Nephron (organoid): ENCODE measurements at regions not wholly inside any gene's neighbourhood (a gene's known extent, or its start where the extent isn't known, plus 50 kb on each side); places are given as distances from the start of the nearest gene placed in this dataset.
A peak's percentile ranks its signal among the peaks of the same experiment; 100 is the strongest.

Experiments
- H3K27ac Mint-ChIP-seq, 3 experiments: 2 replicates each; pipeline ENCODE4 v1.8.0; 2020; ENCODE audit warnings: mixed read lengths in 3 of 3, mild to moderate bottlenecking in 2 of 3, moderate library complexity in 1 of 3
- H3K27me3 Mint-ChIP-seq: 2 replicates; pipeline ENCODE4 v1.8.0; 2021; ENCODE audit warnings: low read depth, mild to moderate bottlenecking, moderate library complexity, mixed read lengths
- H3K36me3 Mint-ChIP-seq: 2 replicates; pipeline ENCODE4 v1.8.0; 2020; ENCODE audit warnings: low read depth, mixed read lengths
- H3K4me1 Mint-ChIP-seq: 2 replicates; pipeline ENCODE4 v1.8.0; 2020; ENCODE audit warnings: mixed read lengths
- H3K4me3 Mint-ChIP-seq, 3 experiments: 2 replicates each; pipeline ENCODE4 v1.8.0; 2020; ENCODE audit warnings: mild to moderate bottlenecking in 3 of 3, mixed read lengths in 3 of 3, moderate library complexity in 2 of 3
- H3K9me3 Mint-ChIP-seq: 2 replicates; pipeline ENCODE4 v1.8.0; 2020; ENCODE audit warnings: mixed read lengths
- TF ChIP-seq, protein P1 (sequence below), 3 experiments: fragments of 200-600 bp; sonication (generic); IDR thresholded peaks; one replicate each; pipeline ENCODE4 v1.5.0; 2021; ENCODE audit warnings: antibody characterized with exemption in 3 of 3; ENCODE audit not compliant: unreplicated experiment in 3 of 3

DNA sequence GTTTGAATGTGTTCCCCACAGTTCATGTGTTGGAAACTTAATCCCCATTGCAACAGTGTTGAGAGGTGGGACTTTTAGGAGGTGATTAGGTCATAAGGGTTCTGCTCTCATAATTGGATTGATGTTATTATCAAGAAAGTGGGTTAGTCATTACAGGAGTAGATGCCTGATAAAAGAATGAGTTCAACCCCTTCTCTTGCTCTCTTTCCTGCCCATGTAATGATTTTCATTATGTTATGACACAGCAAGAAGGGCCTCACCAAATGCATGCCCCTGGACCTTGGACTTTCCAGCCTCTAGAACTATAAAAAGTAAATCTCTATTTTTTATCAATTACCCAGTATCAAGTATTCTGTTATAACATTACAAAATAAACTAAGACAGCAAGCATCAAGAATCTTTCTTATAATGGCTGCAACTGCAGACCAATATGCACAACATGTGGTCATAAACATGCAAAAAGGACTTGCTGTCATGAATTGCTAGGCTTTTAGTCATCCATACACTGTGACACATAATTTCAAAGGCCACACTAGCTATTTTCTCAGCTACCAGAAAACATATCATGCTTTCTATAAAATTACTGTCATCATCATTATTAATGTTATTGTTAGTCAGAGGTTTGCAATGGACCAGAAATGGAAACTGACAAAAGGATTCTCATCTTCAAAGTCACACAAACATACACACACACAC, 99.9 kb upstream of the GUCY1A2 start:
- no peak overlapping the region for H3K27ac Mint-ChIP-seq
- peaks cover 14% of the 10 kb centered on the region for H3K9me3 Mint-ChIP-seq
- H3K4me3 Mint-ChIP-seq: no peak overlapping the region
- H3K36me3 Mint-ChIP-seq: no peaks in the 10 kb centered on the region
- H3K27me3 Mint-ChIP-seq: no peaks in the 10 kb centered on the region
- no peaks in the 10 kb centered on the region for H3K4me1 Mint-ChIP-seq
- TF ChIP-seq, protein P1, sequence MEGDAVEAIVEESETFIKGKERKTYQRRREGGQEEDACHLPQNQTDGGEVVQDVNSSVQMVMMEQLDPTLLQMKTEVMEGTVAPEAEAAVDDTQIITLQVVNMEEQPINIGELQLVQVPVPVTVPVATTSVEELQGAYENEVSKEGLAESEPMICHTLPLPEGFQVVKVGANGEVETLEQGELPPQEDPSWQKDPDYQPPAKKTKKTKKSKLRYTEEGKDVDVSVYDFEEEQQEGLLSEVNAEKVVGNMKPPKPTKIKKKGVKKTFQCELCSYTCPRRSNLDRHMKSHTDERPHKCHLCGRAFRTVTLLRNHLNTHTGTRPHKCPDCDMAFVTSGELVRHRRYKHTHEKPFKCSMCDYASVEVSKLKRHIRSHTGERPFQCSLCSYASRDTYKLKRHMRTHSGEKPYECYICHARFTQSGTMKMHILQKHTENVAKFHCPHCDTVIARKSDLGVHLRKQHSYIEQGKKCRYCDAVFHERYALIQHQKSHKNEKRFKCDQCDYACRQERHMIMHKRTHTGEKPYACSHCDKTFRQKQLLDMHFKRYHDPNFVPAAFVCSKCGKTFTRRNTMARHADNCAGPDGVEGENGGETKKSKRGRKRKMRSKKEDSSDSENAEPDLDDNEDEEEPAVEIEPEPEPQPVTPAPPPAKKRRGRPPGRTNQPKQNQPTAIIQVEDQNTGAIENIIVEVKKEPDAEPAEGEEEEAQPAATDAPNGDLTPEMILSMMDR (IDR thresholded peaks at IDR 0.05; ENCODE audit: unreplicated experiment in 3 of 3): no peak

DNA sequence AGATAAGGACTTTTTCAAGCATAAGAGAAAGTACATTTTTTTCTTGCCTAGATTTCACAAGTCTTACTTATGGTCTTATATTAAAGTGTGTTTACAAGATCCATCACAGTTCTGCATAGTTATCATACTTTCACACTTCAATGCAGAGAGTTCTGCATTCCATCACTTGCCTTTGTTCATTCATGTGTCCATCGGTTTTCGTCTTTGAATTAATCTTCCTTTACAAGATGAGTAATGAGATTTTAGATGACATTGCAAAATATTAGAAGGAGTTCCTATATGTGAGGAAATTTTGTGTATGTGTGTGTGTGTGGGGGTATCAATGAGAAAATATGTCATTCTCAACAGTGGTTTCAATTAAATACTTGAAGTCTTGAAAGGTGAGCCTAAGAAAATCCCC, 98.1 kb upstream of the GUCY1A2 start:
- Mint-ChIP-seq H3K4me1 (no peaks in the 10 kb centered on the region), H3K27ac (peak overlapping the region in 1 of 3 experiments; percentile 6), H3K9me3 (peaks cover 4% of the 10 kb centered on the region), H3K4me3 (no peak overlapping the region), H3K36me3 (no peaks in the 10 kb centered on the region), H3K27me3 (no peaks in the 10 kb centered on the region)
- TF ChIP-seq, protein P1 (IDR thresholded peaks at IDR 0.05; ENCODE audit: unreplicated experiment in 3 of 3): no peak

- Mint-ChIP-seq H3K4me3 (no peak overlapping the region), H3K36me3 (no peaks in the 10 kb centered on the region), H3K4me1 (no peaks in the 10 kb centered on the region), H3K27me3 (no peaks in the 10 kb centered on the region), H3K27ac (no peak overlapping the region), H3K9me3 (peaks cover 30% of the 10 kb centered on the region)
- TF ChIP-seq, protein P1 (IDR thresholded peaks at IDR 0.05; ENCODE audit: unreplicated experiment in 3 of 3): no peak
Measured at GRCh38 chr11:107102692-107103477, 84.6 kb upstream of the GUCY1A2 start.

GRCh38 chr11:107092667-107093066, 74.4 kb upstream of the GUCY1A2 start:
- Mint-ChIP-seq H3K27ac (peak overlapping the region in 1 of 3 experiments; percentile 42), H3K27me3 (no peaks in the 10 kb centered on the region), H3K4me3 (peak overlapping the region in 2 of 3 experiments; percentile 10 to 24), H3K9me3 (peaks cover 41% of the 10 kb centered on the region), H3K4me1 (no peaks in the 10 kb centered on the region), H3K36me3 (no peaks in the 10 kb centered on the region)
- TF ChIP-seq, protein P1 (IDR thresholded peaks at IDR 0.05; ENCODE audit: unreplicated experiment in 3 of 3): no peak

DNA sequence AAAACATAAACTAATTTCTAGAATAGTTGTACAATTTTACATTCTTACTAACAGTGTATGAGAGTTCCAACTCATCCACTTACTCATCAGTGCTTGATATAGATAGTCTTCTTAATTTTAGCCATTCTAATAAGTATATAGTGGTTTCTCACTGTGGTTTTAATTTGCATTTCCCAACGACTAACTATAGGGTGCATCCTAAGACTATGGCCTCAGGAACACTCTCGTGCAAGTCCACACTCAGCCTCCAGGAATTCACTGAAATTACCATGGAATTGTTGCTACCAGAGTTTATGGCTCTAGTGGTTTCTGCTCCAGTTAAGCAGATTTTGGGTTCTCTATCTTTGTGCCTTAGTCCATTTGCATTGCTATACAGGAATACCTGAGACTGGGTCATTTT, 60.1 kb upstream of the GUCY1A2 start:
- TF ChIP-seq, protein P1 (IDR thresholded peaks at IDR 0.05; ENCODE audit: unreplicated experiment in 3 of 3): no peak
- peaks cover 13% of the 10 kb centered on the region for H3K9me3 Mint-ChIP-seq
- H3K27me3 Mint-ChIP-seq: no peaks in the 10 kb centered on the region
- H3K27ac Mint-ChIP-seq: no peak overlapping the region
- H3K36me3 Mint-ChIP-seq: peaks cover 4% of the 10 kb centered on the region
- no peaks in the 10 kb centered on the region for H3K4me1 Mint-ChIP-seq
- no peak overlapping the region for H3K4me3 Mint-ChIP-seq
